ENCODE measurements at regions not wholly inside any gene's neighbourhood (a gene's known extent, or its start where the extent isn't known, plus 50 kb on each side); places are given as distances from the start of the nearest gene placed in this dataset.
"Not testable (repeated sequence)": the region's sequence is repeated elsewhere in the genome, so short reads cannot be mapped to it uniquely, and the experiment has no call there.

DNA sequence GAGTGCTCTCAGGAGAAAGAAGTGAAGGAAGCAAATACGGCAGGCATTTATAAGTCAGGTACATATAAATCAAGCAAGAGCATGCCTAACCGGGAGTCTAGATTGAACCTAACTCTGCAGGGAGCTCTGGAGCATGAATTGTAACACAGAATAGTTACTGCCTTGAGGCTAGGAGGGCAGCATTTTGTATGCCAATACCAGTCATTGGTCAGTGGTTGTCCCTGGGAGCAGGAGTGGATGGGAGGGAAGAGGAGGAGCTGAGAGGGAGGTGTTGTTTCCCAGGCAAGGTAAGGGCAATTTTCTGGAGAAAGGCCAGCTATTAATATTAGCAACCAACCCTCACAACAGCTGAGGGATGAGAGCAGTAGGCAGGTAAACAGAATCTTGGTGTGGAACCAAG, 224.7 kb upstream of the DCAF8L1 start:
- no peak for DNase-seq (ENCODE audit: low read depth in 4 of 4, low spot score in 2 of 4)

DNA sequence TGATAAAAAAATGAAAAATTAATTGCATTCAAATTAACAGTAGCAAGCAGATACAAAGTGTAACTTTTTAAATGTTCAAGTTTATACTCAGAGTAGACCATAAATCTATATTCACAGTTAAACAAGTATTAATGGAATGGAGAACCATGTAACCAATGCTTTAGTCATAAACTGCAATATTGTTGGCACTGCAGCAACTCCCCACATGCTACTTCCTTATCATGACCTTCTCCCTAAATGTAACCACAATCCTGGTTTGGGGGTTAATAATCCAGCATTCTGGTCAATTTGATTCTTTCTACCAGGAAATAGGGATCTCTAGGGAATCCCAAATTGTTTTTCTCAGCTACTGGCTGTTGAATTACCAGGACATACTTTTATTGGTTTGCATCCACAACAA, 223.9 kb upstream of the DCAF8L1 start:
- DNase-seq (ENCODE audit: low read depth in 4 of 4, low spot score in 2 of 4): no peak

DNA sequence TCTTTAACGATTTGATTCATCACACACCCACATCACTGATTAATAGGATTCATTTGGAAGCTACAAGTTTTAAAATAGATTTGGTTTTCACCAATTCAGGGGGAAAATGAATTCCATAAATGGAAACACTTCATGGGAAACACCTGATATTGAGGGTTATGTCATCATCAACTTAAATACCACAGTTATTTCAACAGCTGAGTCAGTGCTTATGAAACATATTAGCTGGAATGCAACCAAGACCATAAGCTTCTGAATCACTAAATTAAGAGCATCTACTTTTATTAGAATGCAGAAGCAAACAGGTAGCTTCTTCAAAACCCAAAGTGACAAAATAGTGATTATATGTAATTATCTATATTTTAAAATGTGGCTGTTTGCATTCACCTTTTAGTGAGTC, 207.8 kb upstream of the DCAF8L1 start:
- DNase-seq (ENCODE audit: low read depth in 4 of 4, low spot score in 2 of 4): no peak

DNA sequence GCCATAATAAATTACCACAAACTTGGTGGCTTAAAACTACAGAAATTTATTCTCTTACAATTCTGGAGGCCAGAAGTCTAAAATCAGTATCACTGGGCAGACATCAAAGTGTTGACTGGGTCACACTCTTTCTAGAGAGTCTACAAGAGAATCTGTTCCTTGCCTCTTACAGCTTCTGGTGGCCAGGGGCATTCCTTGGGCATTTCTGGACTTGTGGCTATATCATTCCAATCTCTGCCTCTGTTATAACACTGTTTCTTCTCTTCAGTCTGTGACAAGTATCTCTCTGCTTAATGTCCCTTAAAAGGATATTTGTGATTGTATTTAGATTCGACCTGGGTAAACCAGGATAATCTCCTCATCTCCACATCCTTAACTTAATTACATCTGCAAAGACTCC, 207.3 kb upstream of the DCAF8L1 start:
- DNase-seq (ENCODE audit: low read depth in 4 of 4, low spot score in 2 of 4): no peak

DNA sequence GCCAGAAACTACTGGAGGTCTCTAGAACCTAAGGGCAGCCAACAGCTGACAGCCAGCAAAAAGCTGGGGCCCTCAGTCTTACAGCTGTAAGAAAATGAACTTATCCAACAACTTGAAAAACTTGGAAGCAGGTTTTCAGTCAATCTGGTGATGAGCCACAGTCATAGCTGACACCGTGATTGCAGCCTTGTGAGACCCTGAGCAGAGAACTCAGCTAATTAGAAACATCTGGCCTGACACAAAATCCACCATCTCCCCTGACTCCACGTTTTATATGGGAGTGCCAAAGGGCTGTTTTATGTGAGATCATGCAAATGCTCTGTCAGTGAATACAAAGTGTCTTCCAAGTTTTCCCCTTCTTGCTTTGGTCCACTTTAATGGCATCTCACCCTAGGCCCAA, 198.8 kb upstream of the DCAF8L1 start:
- DNase-seq (ENCODE audit: low read depth in 4 of 4, low spot score in 2 of 4): no peak

DNA sequence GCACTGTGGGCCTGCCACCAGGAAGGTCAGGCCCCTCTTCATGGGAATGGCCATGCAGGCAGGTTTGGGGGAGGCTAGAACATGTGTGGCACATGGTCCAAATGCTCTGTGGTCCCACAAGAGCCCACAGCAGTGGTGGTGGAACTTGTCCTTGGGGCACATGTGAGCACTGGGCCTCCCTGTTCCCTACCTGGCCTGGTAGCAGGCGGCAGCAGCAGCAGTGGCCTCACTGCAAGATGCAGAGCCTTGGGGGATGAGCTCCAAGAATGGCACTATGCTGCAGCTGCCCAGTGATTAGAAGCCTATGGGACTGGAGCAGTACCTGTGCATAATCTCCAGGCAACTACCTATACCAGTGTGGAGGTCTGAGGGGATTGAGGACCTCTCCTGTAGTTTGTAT, 197.0 kb upstream of the DCAF8L1 start:
- no peak for DNase-seq (ENCODE audit: low read depth in 4 of 4, low spot score in 2 of 4)

DNA sequence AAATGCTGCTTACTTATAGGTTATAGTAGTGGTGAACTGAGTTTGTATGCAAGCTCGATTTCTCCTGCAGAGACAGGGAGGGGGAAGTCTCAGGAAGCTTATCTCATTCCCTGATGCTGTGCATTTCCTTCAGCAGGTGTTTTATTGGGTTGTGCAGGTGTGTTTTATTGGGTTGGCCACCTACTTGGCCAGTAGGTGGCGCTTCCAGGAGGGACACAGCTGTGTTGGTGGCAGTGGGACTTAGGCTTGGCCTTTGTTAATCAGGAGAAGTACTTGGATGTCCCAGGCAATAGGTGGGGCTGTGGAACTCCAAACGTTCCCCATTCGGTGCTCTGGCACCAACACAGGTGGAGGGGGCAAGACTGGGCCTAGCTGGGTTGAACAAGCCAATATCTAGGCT, 196.0 kb upstream of the DCAF8L1 start:
- DNase-seq (ENCODE audit: low read depth in 4 of 4, low spot score in 2 of 4): no peak

DNA sequence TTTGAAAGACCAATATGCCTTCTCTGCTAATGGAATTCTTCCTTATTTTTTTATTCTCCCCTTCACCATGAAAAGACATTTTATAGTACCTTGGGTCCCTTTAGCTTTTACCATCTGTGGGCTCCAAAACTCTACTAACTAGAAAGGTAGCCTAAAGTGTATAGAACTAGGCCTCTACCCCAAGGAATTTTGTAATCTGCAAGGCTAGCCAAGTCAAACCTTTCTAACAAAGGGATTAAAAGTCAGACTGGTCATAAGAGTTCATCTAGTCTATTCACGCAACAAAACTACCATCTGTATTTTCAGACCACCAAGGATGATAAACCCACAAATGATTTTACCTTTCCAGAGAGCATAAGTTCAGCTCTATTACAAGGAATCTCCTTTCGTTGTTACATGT, 189.5 kb upstream of the DCAF8L1 start:
- DNase-seq (ENCODE audit: low read depth in 4 of 4, low spot score in 2 of 4): no peak

DNA sequence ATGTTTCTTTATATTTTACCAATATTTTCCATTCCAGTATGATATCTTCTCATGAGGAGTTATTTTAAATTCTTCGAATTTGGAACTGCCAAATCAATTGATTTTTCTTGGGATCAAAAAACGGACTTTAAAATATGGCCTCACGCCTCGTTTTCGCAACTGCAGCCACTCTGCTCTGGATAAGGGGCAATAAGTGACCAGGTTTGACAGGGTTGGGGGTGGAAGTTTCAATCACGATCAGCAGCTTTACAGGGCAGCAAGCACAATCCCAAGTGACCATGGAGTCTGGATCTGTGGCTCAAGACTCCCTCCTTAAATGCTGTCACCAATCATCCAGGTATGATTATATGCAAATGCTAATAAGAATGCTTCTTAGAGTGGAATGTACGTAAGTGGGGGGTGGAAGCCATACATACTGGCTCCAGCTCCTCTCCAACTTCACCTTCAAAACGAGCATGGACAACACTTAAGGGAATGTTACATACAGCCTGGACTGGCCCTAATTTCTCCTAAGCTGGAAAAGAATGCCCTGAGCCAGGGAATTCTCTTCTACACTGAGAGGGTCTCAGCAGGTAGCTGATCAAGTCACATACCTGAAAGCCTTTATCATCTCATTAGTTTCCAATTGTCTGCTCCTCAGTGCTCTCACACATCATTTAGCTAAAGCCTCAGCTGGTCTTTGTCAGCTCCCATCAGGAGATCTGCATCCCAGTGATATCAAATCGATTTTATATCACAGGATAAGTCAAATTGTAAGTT, 176.9 kb upstream of the DCAF8L1 start:
- DNase-seq (ENCODE audit: low read depth in 4 of 4, low spot score in 2 of 4): no peak

DNA sequence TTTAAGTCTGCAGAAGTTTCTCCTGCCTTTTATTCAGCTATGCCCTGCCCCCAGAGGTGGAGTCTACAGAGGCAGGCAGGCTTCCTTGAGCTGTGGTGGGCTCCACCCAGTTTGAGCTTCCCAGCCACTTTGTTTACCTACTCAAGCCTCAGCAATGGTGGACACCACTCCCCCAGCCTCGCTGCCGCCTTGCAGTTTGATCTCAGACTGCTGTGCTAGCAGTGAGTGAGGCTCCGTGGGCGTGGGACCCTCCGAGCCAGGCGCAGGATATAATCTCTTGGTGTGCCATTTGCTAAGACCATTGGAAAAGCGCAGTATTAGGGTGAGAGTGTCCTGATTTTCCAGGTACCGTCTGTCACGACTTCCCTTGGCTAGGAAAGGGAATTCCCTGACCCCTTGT, 171.0 kb upstream of the DCAF8L1 start:
- DNase-seq (ENCODE audit: low read depth in 4 of 4, low spot score in 2 of 4): not testable (repeated sequence)

DNA sequence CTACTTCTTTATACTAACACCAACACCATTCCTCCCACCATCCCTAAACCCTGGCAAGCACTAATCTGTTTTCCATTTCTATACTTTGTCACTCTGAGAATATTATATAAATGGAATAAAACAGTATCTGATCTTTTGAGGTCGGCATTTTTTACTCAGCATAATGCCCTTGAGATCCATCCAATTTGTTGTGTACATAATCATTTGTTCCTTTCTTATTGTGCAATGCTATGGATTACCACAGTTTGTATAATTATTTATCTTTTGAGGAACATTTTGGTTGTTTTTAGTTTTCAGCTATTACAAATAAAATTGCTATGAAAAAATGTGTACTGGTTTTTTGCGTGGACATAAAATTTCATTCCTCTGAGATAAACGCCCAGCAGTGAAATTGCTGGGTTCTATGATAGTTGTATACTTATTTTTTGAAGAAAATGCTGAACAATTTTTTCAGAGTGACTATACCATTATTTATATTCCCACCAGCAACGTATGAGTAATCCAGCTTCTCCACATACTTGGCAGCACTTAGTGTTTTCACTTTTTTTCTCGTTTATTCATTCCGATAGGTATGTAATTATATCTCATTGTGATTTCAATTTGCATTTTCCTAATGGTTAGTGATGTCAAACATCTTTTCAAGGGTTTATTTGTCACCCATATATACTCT, 154.3 kb upstream of the DCAF8L1 start:
- DNase-seq (ENCODE audit: low read depth in 4 of 4, low spot score in 2 of 4): no peak

DNA sequence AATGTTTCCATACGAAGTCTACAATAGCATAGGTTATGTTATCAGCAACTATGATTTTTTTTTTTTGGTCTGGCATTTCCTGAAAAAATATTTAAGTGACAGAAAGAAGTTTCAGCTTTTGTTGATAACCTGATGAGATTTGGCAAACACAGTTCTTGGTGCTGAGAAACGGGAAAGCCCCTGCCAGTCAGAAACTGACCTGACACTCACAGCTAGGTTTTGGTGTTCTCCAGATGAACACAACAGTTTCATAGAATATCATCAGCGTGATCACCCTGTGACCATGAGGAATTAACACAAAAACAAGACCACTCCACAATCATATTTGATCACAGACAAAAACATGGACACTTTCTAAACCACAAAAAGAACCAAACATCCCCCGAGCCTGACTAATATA, 152.5 kb upstream of the DCAF8L1 start:
- no peak for DNase-seq (ENCODE audit: low read depth in 4 of 4, low spot score in 2 of 4)

DNA sequence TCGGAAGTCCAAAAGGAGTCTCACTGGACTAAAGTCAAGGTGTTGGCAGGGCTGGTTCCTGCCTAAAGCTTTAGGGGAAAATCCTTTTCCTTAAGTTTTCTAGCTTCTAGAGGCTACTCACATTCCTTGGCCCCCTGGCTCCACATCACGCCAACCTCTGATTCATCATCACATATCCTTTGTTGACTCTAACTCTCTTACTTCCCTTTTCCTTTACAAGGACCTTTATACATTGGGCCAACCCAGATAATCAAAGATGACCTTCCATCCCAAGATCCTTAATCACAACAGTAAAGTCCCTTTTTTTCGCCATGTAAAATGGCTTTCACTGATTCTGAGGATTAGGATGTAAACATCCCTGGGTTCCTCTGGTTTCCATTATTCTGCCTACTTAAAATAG, 146.4 kb upstream of the DCAF8L1 start:
- DNase-seq (ENCODE audit: low read depth in 4 of 4, low spot score in 2 of 4): no peak

DNA sequence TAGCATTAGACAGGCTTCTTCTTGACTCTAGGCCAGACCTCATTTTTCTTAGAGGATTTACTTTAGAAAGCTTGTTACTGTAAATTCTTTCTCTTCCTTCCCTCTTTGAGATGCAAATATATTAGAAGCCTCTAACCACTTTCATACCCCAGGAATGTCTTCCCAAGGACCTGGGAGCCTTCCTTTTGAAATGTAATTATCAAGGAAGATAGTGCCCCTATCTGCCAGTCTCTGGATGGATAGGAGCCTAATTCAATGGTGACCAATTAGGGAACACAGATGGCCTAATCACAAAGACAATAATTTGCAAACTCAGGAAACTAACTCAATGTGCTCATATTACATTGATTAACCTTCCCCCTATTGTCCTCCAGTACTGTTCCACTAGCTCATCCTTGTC, 145.6 kb upstream of the DCAF8L1 start:
- no peak for DNase-seq (ENCODE audit: low read depth in 4 of 4, low spot score in 2 of 4)

DNA sequence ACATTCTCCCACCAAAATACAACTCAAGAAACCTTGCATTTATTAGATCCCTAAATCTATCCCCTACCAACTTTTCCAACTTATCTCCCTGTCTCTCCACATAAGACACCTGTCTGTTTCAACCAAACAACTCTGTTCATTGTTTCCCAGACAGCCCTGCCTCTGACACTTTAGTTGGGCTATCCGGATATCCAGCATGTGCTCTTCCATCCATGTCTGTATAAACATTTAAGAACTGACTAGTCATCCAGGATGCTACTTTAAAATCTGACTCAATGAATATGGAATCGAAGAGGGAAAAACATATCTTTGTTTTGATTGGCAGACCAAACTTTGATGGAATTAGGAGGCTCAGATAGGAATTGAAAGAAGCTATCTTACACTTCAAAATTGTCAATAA, 143.2 kb upstream of the DCAF8L1 start:
- DNase-seq (ENCODE audit: low read depth in 4 of 4, low spot score in 2 of 4): no peak

DNA sequence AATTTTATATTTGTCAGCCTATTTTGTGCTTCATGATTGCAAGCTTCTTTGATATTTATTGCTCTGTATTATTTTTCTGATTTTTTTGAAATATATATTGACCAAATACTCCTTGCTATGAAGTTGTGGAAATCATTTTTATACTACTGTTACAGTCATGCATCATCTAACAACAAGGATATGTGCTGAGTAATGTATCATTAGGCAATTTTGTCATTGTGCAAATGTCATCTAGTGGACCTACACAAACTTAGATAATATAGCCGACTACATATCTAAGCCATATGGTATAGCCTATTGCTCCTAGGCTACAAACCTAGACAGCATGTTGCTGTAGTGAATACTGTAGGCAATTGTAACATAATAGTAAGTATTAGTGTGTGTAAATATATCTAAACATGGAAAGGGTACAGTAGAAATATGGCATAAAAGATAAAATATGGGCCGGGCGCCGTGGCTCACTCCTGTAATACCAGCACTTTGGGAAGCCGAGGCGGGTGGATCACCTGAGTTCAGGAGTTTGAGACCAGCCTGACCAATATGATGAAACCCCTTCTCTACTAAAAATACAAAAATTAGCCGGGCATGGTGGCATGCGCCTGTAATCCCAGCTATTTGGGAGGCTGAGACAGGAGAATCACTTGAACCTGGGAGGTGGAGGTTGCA, 139.5 kb upstream of the DCAF8L1 start:
- not testable (repeated sequence) for DNase-seq (ENCODE audit: low read depth in 4 of 4, low spot score in 2 of 4)

DNA sequence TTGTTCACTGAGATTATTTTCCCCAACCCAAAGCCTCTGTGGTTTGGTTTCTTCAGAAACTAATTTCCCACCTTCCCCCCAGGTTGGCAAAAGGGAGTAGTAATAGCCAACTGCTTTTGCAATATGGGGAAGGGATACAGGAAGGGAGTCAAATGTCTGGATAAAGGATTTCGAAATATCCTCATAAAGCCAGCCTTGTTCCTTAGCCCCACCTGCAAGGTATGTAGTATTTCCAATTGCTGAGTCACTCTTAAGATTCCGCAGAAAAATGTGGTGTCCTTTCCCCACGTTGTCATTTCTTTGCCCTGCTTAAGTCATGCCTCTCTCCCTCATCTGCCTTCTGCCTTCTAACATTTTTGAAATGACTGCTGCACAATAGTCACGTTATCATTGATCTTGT, 138.8 kb upstream of the DCAF8L1 start:
- no peak for DNase-seq (ENCODE audit: low read depth in 4 of 4, low spot score in 2 of 4)

DNA sequence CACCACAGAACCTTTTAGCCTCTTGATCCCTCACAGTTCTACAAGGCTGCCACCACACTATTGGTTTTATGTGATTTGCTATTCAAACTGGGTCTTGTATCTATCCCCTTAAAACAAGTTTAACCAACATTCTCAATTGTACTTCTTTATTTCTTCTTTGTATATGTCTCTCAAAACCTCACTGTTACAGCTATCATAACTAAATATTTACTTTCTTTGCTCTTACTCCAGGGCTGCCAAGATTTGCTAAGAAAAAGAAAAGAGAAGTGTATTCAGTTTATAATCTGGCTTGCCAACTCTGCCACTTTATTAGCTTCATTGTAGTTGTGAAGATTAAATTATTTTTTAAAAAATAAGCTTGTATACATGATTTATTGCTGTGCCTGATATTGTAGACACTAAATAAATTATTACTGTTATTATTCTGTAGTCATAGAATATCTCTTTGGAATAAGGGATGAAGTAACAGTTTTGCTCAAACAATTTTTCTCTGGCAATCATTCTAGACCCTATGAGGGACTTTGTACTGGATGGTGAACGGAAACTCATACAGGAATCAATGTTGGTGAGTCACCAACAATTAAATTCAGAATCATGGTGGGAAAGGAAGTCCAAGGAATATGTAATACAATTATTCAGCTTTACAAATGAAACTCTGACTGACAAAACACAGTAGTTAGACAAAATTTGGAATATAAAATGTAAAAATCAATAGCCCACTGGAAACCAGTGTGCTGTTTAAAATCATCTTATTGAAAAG, 127.1 kb upstream of the DCAF8L1 start:
- no peak for DNase-seq (ENCODE audit: low read depth in 4 of 4, low spot score in 2 of 4)

DNA sequence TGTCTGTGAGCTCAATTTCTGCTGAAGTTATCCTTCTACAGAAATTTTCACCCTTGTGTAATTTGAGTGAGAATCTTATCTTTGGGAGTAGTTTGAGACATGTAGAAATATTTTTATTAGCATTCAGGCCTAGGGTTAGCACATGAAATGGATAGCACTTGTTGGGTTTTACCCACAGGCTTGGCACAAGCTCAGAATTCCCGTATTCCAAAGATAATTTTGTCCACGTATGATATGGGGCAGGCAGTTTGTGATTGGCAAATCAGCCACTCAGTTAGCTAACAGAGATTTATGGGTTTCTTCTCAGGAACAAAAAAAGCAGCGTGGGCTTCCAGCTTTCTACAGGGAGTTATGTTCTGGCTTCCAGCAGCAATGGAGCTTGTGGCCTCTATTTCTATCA, 117.9 kb upstream of the DCAF8L1 start:
- DNase-seq (ENCODE audit: low read depth in 4 of 4, low spot score in 2 of 4): no peak

DNA sequence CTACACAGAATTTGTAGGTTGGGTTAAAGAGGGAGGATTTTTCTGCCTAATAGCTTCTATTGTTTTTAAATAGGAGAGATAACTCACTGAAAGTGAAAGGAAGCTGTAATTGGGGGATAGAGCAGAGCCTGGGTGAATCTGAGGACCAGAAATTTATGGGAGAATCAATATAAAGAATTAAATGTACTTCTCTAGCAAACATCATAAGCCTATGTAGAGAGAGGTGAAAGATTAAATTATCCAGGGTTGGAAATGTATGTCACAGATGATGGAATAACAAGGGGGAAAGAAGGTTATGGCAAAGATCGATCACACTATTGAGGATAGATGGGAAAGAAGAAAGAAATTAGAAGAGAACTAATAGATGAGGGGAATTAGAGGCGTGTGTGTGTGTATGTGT, 104.4 kb upstream of the DCAF8L1 start:
- DNase-seq (ENCODE audit: low read depth in 4 of 4, low spot score in 2 of 4): no peak

DNA sequence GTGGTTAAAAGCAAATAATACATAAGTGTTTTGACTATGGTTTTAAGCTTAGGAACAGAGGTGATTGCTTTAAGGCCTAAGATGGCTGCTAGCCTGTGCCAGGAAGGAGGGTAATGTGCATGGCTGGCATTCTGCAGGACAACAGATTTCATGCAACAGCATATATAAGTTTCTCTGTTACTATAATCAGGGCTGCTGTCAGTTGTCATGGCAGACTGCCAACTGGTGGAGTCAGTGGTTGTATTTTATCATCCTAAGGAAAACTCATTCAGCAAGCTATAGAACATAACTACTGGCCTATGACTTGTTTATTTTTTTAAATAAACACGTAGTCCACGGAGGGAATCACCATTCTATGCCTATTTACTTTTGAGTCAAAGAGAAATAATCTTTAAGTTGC, 77.7 kb upstream of the DCAF8L1 start:
- DNase-seq (ENCODE audit: low read depth in 4 of 4, low spot score in 2 of 4): no peak
